HG02798 (cell line): ENCODE measurements at regions not wholly inside any gene's neighbourhood (a gene's known extent, or its start where the extent isn't known, plus 50 kb on each side); places are given as distances from the start of the nearest gene placed in this dataset.

Experiments
- ATAC-seq: cut with Tn5 transposase; IDR thresholded peaks from one replicate; pipeline ENCODE4 v1.9.1; 2021; ENCODE audit warnings: mild to moderate bottlenecking; ENCODE audit not compliant: unreplicated experiment, poor library complexity

- ATAC-seq = no peak
Observed at GRCh38 chr6:134720353-134721059, 229.4 kb downstream of the ALDH8A1 start.

GRCh38 chr6:134719911-134720310 lies 230.0 kb downstream of the ALDH8A1 start:
- ATAC-seq = no peak

- ATAC-seq = no peak
Observed at GRCh38 chr6:134719286-134719685, 230.6 kb downstream of the ALDH8A1 start.

GRCh38 chr6:134714679-134715078 lies 235.2 kb downstream of the ALDH8A1 start:
- ATAC-seq = no peak

- ATAC-seq = no peak
Observed at GRCh38 chr6:134714113-134714512, 235.8 kb downstream of the ALDH8A1 start.

- ATAC-seq = no peak
Observed at GRCh38 chr6:134712311-134712710, 237.6 kb downstream of the ALDH8A1 start.

GRCh38 chr6:134708079-134708478 lies 241.8 kb downstream of the ALDH8A1 start:
- ATAC-seq = no peak

GRCh38 chr6:134707342-134708031 lies 242.4 kb downstream of the ALDH8A1 start:
- ATAC-seq = no peak

- ATAC-seq = no peak
Observed at GRCh38 chr6:134706806-134707205, 243.1 kb downstream of the ALDH8A1 start.

- no peak for ATAC-seq
Observed at GRCh38 chr6:134706153-134706552, 243.7 kb downstream of the ALDH8A1 start.

GRCh38 chr6:134703206-134703605 lies 246.7 kb downstream of the ALDH8A1 start:
- ATAC-seq = no peak

- ATAC-seq = no peak
Observed at GRCh38 chr6:134702279-134702678, 247.6 kb downstream of the ALDH8A1 start.

GRCh38 chr6:134701301-134701700 lies 248.6 kb downstream of the ALDH8A1 start:
- no peak for ATAC-seq

GRCh38 chr6:134698228-134698627 lies 251.7 kb downstream of the ALDH8A1 start:
- no peak for ATAC-seq

- no peak for ATAC-seq
Observed at GRCh38 chr6:134692008-134692407, 257.9 kb downstream of the ALDH8A1 start.

- no peak for ATAC-seq
Observed at GRCh38 chr6:134691180-134691579, 258.7 kb downstream of the ALDH8A1 start.

GRCh38 chr6:134690048-134690447 lies 259.9 kb downstream of the ALDH8A1 start:
- ATAC-seq = no peak

GRCh38 chr6:134689641-134690040 lies 260.3 kb downstream of the ALDH8A1 start:
- ATAC-seq = no peak

GRCh38 chr6:134689177-134689576 lies 260.7 kb downstream of the ALDH8A1 start:
- ATAC-seq = no peak

GRCh38 chr6:134686071-134686470 lies 263.8 kb downstream of the ALDH8A1 start:
- ATAC-seq = no peak

GRCh38 chr6:134684423-134684795 lies 265.5 kb downstream of the ALDH8A1 start:
- ATAC-seq = no peak
